HG02571 (cell line): ENCODE measurements at regions not wholly inside any gene's neighbourhood (a gene's known extent, or its start where the extent isn't known, plus 50 kb on each side); places are given as distances from the start of the nearest gene placed in this dataset.
A peak's percentile ranks its signal among the peaks of the same experiment; 100 is the strongest.

Source experiments
- ATAC-seq: cut with Tn5 transposase; IDR thresholded peaks from one replicate; pipeline ENCODE4 v1.9.1; 2021; ENCODE audit warnings: mild to moderate bottlenecking, moderate library complexity; ENCODE audit not compliant: unreplicated experiment

- no peak for ATAC-seq
These were observed 327.5 kb upstream of the TBL1XR1 start for GRCh38 chr3:177524742-177525141.

GRCh38 chr3:177525414-177525813, 328.1 kb upstream of the TBL1XR1 start:
- no peak for ATAC-seq

- no peak for ATAC-seq
These were observed 328.9 kb upstream of the TBL1XR1 start for GRCh38 chr3:177525987-177526712.

- ATAC-seq, result no peak
These were observed 329.9 kb upstream of the TBL1XR1 start for GRCh38 chr3:177527182-177527581.

GRCh38 chr3:177528306-177529070, 331.2 kb upstream of the TBL1XR1 start:
- ATAC-seq, result no peak

GRCh38 chr3:177529071-177529550, 331.8 kb upstream of the TBL1XR1 start:
- no peak for ATAC-seq

GRCh38 chr3:177529716-177530335, 332.5 kb upstream of the TBL1XR1 start:
- ATAC-seq, result no peak

- no peak for ATAC-seq
These were observed 333.6 kb upstream of the TBL1XR1 start for GRCh38 chr3:177530908-177531307.

- no peak for ATAC-seq
These were observed 339.6 kb upstream of the TBL1XR1 start for GRCh38 chr3:177536873-177537272.

GRCh38 chr3:177537612-177538011, 340.3 kb upstream of the TBL1XR1 start:
- ATAC-seq, result no peak

GRCh38 chr3:177538048-177538749, 340.9 kb upstream of the TBL1XR1 start:
- no peak for ATAC-seq

GRCh38 chr3:177538750-177539730, 341.8 kb upstream of the TBL1XR1 start:
- ATAC-seq, result peak; percentile 70

GRCh38 chr3:177541541-177541940, 344.3 kb upstream of the TBL1XR1 start:
- no peak for ATAC-seq

- ATAC-seq, result no peak
These were observed 348.7 kb upstream of the TBL1XR1 start for GRCh38 chr3:177545964-177546363.

GRCh38 chr3:177547711-177548350, 350.5 kb upstream of the TBL1XR1 start:
- ATAC-seq, result no peak

- ATAC-seq, result no peak
These were observed 353.4 kb upstream of the TBL1XR1 start for GRCh38 chr3:177550667-177551066.

GRCh38 chr3:177551431-177551836, 354.2 kb upstream of the TBL1XR1 start:
- no peak for ATAC-seq

- no peak for ATAC-seq
These were observed 354.8 kb upstream of the TBL1XR1 start for GRCh38 chr3:177552051-177552450.

GRCh38 chr3:177553012-177553411, 355.7 kb upstream of the TBL1XR1 start:
- no peak for ATAC-seq
